ENCODE measurements at regions not wholly inside any gene's neighbourhood (a gene's known extent, or its start where the extent isn't known, plus 50 kb on each side); places are given as distances from the start of the nearest gene placed in this dataset.

GRCh38 chr13:19264711-19265110 lies 83.1 kb upstream of the TUBA3C start (continued):
- TF ChIP-seq KLF9 (CRISPR knock-in tag; IDR thresholded peaks at IDR 0.05; ENCODE audit: low read depth): no peak
- TF ChIP-seq ZNF17 (CRISPR knock-in tag; IDR thresholded peaks at IDR 0.05): no peak
- no peak for TF ChIP-seq ZBTB2 (CRISPR knock-in tag; IDR thresholded peaks at IDR 0.05; ENCODE audit: low read depth)
- no peak for TF ChIP-seq PLSCR1 (CRISPR knock-in tag; IDR thresholded peaks at IDR 0.05; ENCODE audit: borderline replicate concordance)
- TF ChIP-seq THAP9 (CRISPR knock-in tag; IDR thresholded peaks at IDR 0.05; ENCODE audit: borderline replicate concordance): no peak

GRCh38 chr13:19252381-19252780 lies 70.8 kb upstream of the TUBA3C start:
- H3K79me2 ChIP-seq (ENCODE audit: insufficient read depth, low read length): no peaks in the 10 kb centered on the region
- H2AFZ ChIP-seq (ENCODE audit: low read length): no peak overlapping the region
- H3K4me3 ChIP-seq (replicated peaks in 1 of 3; ENCODE audit: insufficient read depth in 1 of 3, low read depth in 2 of 3, low read length in 3 of 3): no peak overlapping the region
- H3K9ac ChIP-seq (ENCODE audit: insufficient read depth, low read depth, low read length): no peak overlapping the region
- no peak overlapping the region for H3K4me2 ChIP-seq (ENCODE audit: low read depth, low read length)
- DNase-seq (ENCODE audit: low spot score) (no peak), FAIRE-seq (no peak), ATAC-seq (no peak)
- H3K9me3 ChIP-seq (ENCODE audit: low read length): peaks cover 18% of the 10 kb centered on the region
- ChIA-PET POLR2A (no interaction called here), CTCF (ENCODE audit: low intra/inter-chr PET ratio, low total read pairs) (no interaction called here)
- no peaks in the 10 kb centered on the region for H4K20me1 ChIP-seq (ENCODE audit: insufficient read depth, low read length)
- no peak overlapping the region for H3K27ac ChIP-seq (ENCODE audit: extremely low read length, insufficient read depth, low read length)
- no peaks in the 10 kb centered on the region for H3K4me1 ChIP-seq (ENCODE audit: insufficient read depth, low read length)
- TF ChIP-seq ATF7 (IDR thresholded peaks at IDR 0.05) (peak; percentile 90), ATF7 (CRISPR knock-in tag; IDR thresholded peaks at IDR 0.05) (no peak), TERF1 (CRISPR knock-in tag; IDR thresholded peaks at IDR 0.05) (no peak)
- H3K36me3 ChIP-seq (replicated peaks in 1 of 2; ENCODE audit: control insufficient read depth in 1 of 2, insufficient read depth in 2 of 2, low read length in 2 of 2): no peaks in the 10 kb centered on the region
- BruUV-seq (replicated peaks): no TSS peak
- in situ Hi-C loops (cut with HindIII; ENCODE audit: extremely low pct_ligation_motif_present, low pct_unique_long_range_greater_than_20kb) (no loop called here), intact Hi-C loops (cut with micrococcal nuclease; ENCODE audit: unreplicated experiment) (no loop called here)
- H3K27me3 ChIP-seq (ENCODE audit: control insufficient read depth in 1 of 2, insufficient read depth in 2 of 2, low read length in 2 of 2): no peaks in the 10 kb centered on the region
- WGBS (ENCODE audit: low lambda C conversion rate): 13% methylated on average over 4 of the region's 4 CpGs
